Mesenchymal stem cell (in vitro differentiated cells and primary cell): ENCODE measurements at regions not wholly inside any gene's neighbourhood (a gene's known extent, or its start where the extent isn't known, plus 50 kb on each side); places are given as distances from the start of the nearest gene placed in this dataset.

Experiments used
- DNase-seq: peaks from one replicate; pipeline ENCODE4 v3.0.0-alpha.2; 2013
- H2AFZ ChIP-seq: one replicate; pipeline ENCODE4 v1.6.1; 2013; ENCODE audit warnings: low read depth, mild to moderate bottlenecking, control low read depth, inconsistent platforms, low read length, moderate library complexity
- H2AK5ac ChIP-seq: 2 replicates; pipeline ENCODE4 v1.6.1; 2013; ENCODE audit warnings: low read length, moderate library complexity, mild to moderate bottlenecking, inconsistent platforms; ENCODE audit not compliant: severe bottlenecking
- H2BK120ac ChIP-seq: one replicate; pipeline ENCODE4 v1.6.1; 2013; ENCODE audit warnings: low read depth, mild to moderate bottlenecking, inconsistent platforms, low read length, moderate library complexity
- H2BK12ac ChIP-seq, 2 experiments: one replicate each; pipeline ENCODE4 v1.6.1; 2013; ENCODE audit warnings: inconsistent platforms in 2 of 2, low read length in 2 of 2, mild to moderate bottlenecking in 2 of 2, moderate library complexity in 2 of 2, control low read depth in 1 of 2
- H2BK15ac ChIP-seq: one replicate; pipeline ENCODE4 v1.6.1; 2013; ENCODE audit warnings: mild to moderate bottlenecking, low read depth, inconsistent platforms; ENCODE audit not compliant: poor library complexity, severe bottlenecking
- H2BK5ac ChIP-seq: 2 replicates; pipeline ENCODE4 v1.6.1; 2013; ENCODE audit warnings: low read depth, mild to moderate bottlenecking, low read length, control low read depth, inconsistent platforms; ENCODE audit not compliant: poor library complexity, severe bottlenecking
- H3K14ac ChIP-seq, 2 experiments: one replicate each; pipeline ENCODE4 v1.6.1; 2013; ENCODE audit warnings: inconsistent platforms in 2 of 2, low read length in 2 of 2, control low read depth in 1 of 2, mild to moderate bottlenecking in 1 of 2, moderate library complexity in 1 of 2
- H3K18ac ChIP-seq, 2 experiments: one replicate each; pipeline ENCODE4 v1.6.1; 2013; ENCODE audit warnings: inconsistent platforms in 2 of 2, low read length in 2 of 2, control low read depth in 1 of 2, low read depth in 1 of 2, mild to moderate bottlenecking in 1 of 2
- H3K23ac ChIP-seq, 2 experiments: one replicate each; pipeline ENCODE4 v1.6.1; 2013; ENCODE audit warnings: inconsistent platforms in 2 of 2, low read length in 2 of 2, mild to moderate bottlenecking in 2 of 2, moderate library complexity in 2 of 2, control low read depth in 1 of 2
- H3K27ac ChIP-seq: 2 replicates; pipeline ENCODE4 v1.5.1; 2013; ENCODE audit warnings: mild to moderate bottlenecking, moderate library complexity, low read length, control low read depth, inconsistent platforms; ENCODE audit not compliant: poor library complexity, severe bottlenecking
- H3K27me3 ChIP-seq, 2 experiments: 2 replicates each; pipeline versions ENCODE4 v1.6.1 to v1.7.0; 2013; ENCODE audit warnings: low read length in 2 of 2, mild to moderate bottlenecking in 2 of 2, moderate library complexity in 2 of 2, control low read depth in 1 of 2, inconsistent platforms in 1 of 2; ENCODE audit not compliant: control insufficient read depth in 1 of 2, insufficient read depth in 1 of 2
- H3K36me3 ChIP-seq, 2 experiments: 2 replicates each; pipeline versions ENCODE4 v1.6.1 to v1.7.0; 2013; ENCODE audit warnings: low read length in 2 of 2, control low read depth in 1 of 2, inconsistent platforms in 1 of 2, low read depth in 1 of 2, mild to moderate bottlenecking in 1 of 2; ENCODE audit not compliant: insufficient read depth in 2 of 2, control insufficient read depth in 1 of 2
- H3K4ac ChIP-seq, 2 experiments: one replicate each; pipeline ENCODE4 v1.6.1; 2013; ENCODE audit warnings: inconsistent platforms in 2 of 2, low read length in 2 of 2, mild to moderate bottlenecking in 2 of 2, moderate library complexity in 2 of 2, control low read depth in 1 of 2, low read depth in 1 of 2
- H3K4me1 ChIP-seq: 2 replicates; pipeline ENCODE4 v1.6.1; 2013; ENCODE audit warnings: low read depth, low read length, control low read depth; ENCODE audit not compliant: control insufficient read depth, insufficient read depth
- H3K4me2 ChIP-seq: 2 replicates; pipeline ENCODE4 v1.6.1; 2013; ENCODE audit warnings: low read length, mild to moderate bottlenecking, inconsistent platforms; ENCODE audit not compliant: poor library complexity, severe bottlenecking
- H3K4me3 ChIP-seq, 2 experiments: 2 replicates each; pipeline versions ENCODE4 v1.5.1 to v1.7.0; 2013; ENCODE audit warnings: low read length in 2 of 2, mild to moderate bottlenecking in 2 of 2, control low read depth in 1 of 2, low read depth in 1 of 2; ENCODE audit not compliant: insufficient read depth in 1 of 2
- H3K79me1 ChIP-seq: replicated peaks from 2 replicates; pipeline ENCODE4 v1.6.1; 2013; ENCODE audit warnings: mild to moderate bottlenecking, control low read depth, low read length, inconsistent platforms; ENCODE audit not compliant: poor library complexity, severe bottlenecking
- H3K9ac ChIP-seq: 2 replicates; pipeline ENCODE4 v1.7.0; 2013; ENCODE audit warnings: mild to moderate bottlenecking, low read length, moderate library complexity
- H3K9me3 ChIP-seq: 2 replicates; pipeline ENCODE4 v1.7.0; 2013; ENCODE audit warnings: mild to moderate bottlenecking, low read length; ENCODE audit not compliant: control insufficient read depth
- H4K8ac ChIP-seq: one replicate; pipeline ENCODE4 v1.6.1; 2013; ENCODE audit warnings: inconsistent platforms, mild to moderate bottlenecking, low read length, moderate library complexity
- H4K91ac ChIP-seq: one replicate; pipeline ENCODE4 v1.6.1; 2013; ENCODE audit warnings: mild to moderate bottlenecking, low read length, inconsistent platforms
- WGBS: methylation state at CpG from one replicate; pipeline ENCODE4 v1.1.7; 2013; ENCODE audit warnings: mixed read lengths; 5-methylcytosine and 5-hydroxymethylcytosine counted together

DNA sequence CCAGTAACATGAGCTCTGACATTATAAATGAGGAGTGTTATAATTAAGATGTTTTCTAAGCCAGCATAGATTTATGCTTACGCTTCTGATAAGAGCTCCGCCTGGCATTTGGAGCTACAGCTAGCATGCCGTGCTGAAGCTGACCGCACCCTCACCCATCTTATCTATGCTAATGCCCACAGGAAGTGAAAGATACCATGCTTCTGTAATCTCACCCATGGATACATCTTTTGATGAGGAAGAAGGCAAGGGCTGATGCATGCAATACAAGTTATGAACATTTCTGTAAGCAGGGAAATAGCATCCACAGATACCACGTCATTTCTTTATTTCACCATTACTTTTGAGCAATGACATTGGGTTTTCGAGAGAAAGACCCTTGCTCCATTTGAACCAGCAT lies 82.3 kb downstream of the ARL4C start:
- H3K4ac ChIP-seq, result no peak overlapping the region
- H2BK12ac ChIP-seq, result no peak overlapping the region
- H3K36me3 ChIP-seq, result no peaks in the 10 kb centered on the region
- no peak overlapping the region for H2BK120ac ChIP-seq
- H3K23ac ChIP-seq, result no peak overlapping the region
- H3K9ac ChIP-seq, result no peak overlapping the region
- no peak overlapping the region for H2AFZ ChIP-seq
- H2BK15ac ChIP-seq, result no peak overlapping the region
- H2BK5ac ChIP-seq, result no peak overlapping the region
- no peak overlapping the region for H3K18ac ChIP-seq
- no peak overlapping the region for H4K91ac ChIP-seq
- 92% methylated on average over 6 of the region's 6 CpGs for WGBS
- H3K27ac ChIP-seq, result no peak overlapping the region
- DNase-seq, result no peak
- H3K4me1 ChIP-seq, result peaks cover 7% of the 10 kb centered on the region
- no peak overlapping the region for H3K4me3 ChIP-seq
- no peak overlapping the region for H3K4me2 ChIP-seq
- no peaks in the 10 kb centered on the region for H3K27me3 ChIP-seq
- H2AK5ac ChIP-seq, result no peak overlapping the region
- H3K14ac ChIP-seq, result no peak overlapping the region
- H4K8ac ChIP-seq, result no peak overlapping the region
- H3K79me1 ChIP-seq, result no peaks in the 10 kb centered on the region
- H3K9me3 ChIP-seq, result no peaks in the 10 kb centered on the region

DNA sequence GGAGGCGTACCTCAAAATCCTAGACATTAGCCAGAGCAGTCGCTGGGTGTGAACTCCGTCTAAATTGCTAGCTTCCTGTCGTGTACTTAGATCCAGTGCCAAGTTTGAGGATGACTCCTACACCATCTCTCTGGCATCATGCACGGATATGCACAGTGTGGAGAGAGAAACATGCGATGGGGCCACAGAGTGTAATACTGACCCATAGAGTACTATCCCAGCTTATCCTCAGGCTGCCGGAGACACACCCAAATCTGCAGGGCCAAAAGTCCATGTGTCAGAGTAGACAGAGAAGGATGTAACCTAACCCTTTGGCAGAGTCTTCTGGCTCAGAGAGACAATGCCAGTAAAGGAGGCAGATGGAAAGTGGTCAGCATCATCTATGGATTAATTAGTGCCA lies 84.2 kb downstream of the ARL4C start:
- Histone ChIP-seq H3K4ac (no peak overlapping the region), H4K91ac (no peak overlapping the region), H3K14ac (no peak overlapping the region), H2AK5ac (peak overlapping the region; percentile 53), H3K27me3 (no peaks in the 10 kb centered on the region), H3K23ac (no peak overlapping the region), H3K18ac (no peak overlapping the region), H3K4me1 (peaks cover 7% of the 10 kb centered on the region), H2BK12ac (peak overlapping the region in 1 of 2 experiments; percentile 24), H2BK120ac (no peak overlapping the region), H3K9ac (no peak overlapping the region), H3K27ac (no peak overlapping the region), H3K36me3 (no peaks in the 10 kb centered on the region), H2BK15ac (peak overlapping the region; percentile 5), H3K79me1 (no peaks in the 10 kb centered on the region), H2BK5ac (no peak overlapping the region), H3K9me3 (no peaks in the 10 kb centered on the region), H3K4me2 (no peak overlapping the region), H2AFZ (no peak overlapping the region), H4K8ac (no peak overlapping the region), H3K4me3 (no peak overlapping the region)
- WGBS, result 77% methylated on average over 7 of the region's 7 CpGs
- DNase-seq, result peak; percentile 52

DNA sequence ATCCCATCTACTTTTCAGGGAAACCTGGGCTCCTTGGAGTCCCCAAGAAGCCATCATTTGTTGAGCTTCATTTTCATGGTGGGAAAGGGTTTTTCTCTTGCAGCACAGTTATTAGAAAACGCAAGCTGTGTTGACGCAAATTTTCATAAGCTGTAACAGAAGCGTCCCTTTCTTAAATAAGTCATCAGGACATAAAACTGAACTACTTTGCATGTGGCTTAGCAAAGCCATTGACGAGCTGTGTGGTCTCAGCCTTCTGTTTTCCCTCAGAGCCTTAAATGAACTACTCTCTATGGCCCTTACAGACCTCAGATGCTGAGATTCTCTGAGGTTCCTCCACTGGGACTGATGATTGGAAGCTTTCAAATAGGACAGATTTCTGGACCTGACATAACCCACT lies 85.1 kb downstream of the ARL4C start:
- H3K4me3 ChIP-seq, result no peak overlapping the region
- H3K36me3 ChIP-seq, result no peaks in the 10 kb centered on the region
- peak overlapping the region; percentile 83 for H2AK5ac ChIP-seq
- no peak overlapping the region for H4K91ac ChIP-seq
- no peak overlapping the region for H2BK120ac ChIP-seq
- no peak overlapping the region for H3K23ac ChIP-seq
- H2BK15ac ChIP-seq, result no peak overlapping the region
- no peak for DNase-seq
- H4K8ac ChIP-seq, result no peak overlapping the region
- H3K9ac ChIP-seq, result no peak overlapping the region
- no peak overlapping the region for H2AFZ ChIP-seq
- no peak overlapping the region for H3K18ac ChIP-seq
- H2BK5ac ChIP-seq, result no peak overlapping the region
- H3K14ac ChIP-seq, result no peak overlapping the region
- no peak overlapping the region for H3K4me2 ChIP-seq
- H3K4ac ChIP-seq, result no peak overlapping the region
- 91% methylated on average over 4 of the region's 4 CpGs for WGBS
- H3K27ac ChIP-seq, result no peak overlapping the region
- no peaks in the 10 kb centered on the region for H3K27me3 ChIP-seq
- H3K9me3 ChIP-seq, result no peaks in the 10 kb centered on the region
- peaks cover 7% of the 10 kb centered on the region for H3K4me1 ChIP-seq
- H2BK12ac ChIP-seq, result no peak overlapping the region
- no peaks in the 10 kb centered on the region for H3K79me1 ChIP-seq

DNA sequence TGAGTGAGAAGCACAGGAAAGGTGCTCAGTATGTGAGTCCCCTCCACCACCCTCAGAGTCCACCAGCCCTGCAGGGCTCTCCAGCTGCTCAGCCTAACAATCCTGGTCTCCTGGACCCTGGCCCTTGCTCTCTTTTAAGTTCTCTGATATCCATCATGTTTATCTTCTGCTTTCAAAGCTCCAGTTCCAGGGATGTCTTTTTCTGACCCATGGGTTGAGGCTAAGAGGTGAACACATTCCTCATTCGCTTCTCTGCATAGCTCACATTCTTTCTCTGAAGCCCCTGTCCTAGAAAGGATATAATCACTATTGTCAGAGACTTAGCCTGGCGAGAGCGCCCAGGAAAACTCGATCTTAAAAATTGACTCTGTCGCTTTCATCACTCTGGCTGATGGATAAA lies 86.4 kb downstream of the ARL4C start:
- Histone ChIP-seq H3K14ac (no peak overlapping the region), H2AK5ac (no peak overlapping the region), H2BK120ac (no peak overlapping the region), H3K27ac (peak overlapping the region; percentile 37), H3K36me3 (no peaks in the 10 kb centered on the region), H3K18ac (no peak overlapping the region), H3K4me2 (no peak overlapping the region), H3K23ac (no peak overlapping the region), H4K8ac (no peak overlapping the region), H4K91ac (no peak overlapping the region), H3K4me3 (no peak overlapping the region), H3K4me1 (peaks cover 7% of the 10 kb centered on the region), H2AFZ (no peak overlapping the region), H2BK15ac (no peak overlapping the region), H3K9me3 (no peaks in the 10 kb centered on the region), H3K9ac (no peak overlapping the region), H2BK5ac (no peak overlapping the region), H3K4ac (no peak overlapping the region), H2BK12ac (no peak overlapping the region), H3K79me1 (no peaks in the 10 kb centered on the region), H3K27me3 (no peaks in the 10 kb centered on the region)
- 47% methylated on average over 5 of the region's 5 CpGs for WGBS
- no peak for DNase-seq
